ENCODE measurements at regions not wholly inside any gene's neighbourhood (a gene's known extent, or its start where the extent isn't known, plus 50 kb on each side); places are given as distances from the start of the nearest gene placed in this dataset.

DNA sequence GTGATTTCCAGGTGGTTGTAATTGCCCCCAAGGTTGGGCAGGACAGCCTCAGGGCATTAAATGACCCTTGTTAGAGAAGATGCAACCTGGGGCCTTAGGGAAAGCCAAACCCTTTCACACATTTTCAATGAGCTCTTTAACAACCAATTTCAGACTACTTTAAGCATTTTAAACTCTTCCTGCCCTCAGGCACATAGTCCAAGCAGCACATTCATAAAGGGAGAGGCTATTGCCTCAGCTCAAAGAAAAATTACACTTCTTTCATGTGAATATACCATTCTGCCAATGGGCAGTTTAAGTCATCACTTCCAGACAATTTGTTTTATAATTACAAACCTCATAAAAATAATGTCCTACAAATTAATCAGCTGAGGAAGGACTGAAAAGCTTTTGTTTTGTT, 544.5 kb downstream of the NPIPA7 start:
- no peaks in the 10 kb centered on the region for H3K9me3 ChIP-seq
- no peak for DNase-seq (ENCODE audit: low spot score in 2 of 2)
- intact Hi-C loops (cut with DNase I): no loop called here

DNA sequence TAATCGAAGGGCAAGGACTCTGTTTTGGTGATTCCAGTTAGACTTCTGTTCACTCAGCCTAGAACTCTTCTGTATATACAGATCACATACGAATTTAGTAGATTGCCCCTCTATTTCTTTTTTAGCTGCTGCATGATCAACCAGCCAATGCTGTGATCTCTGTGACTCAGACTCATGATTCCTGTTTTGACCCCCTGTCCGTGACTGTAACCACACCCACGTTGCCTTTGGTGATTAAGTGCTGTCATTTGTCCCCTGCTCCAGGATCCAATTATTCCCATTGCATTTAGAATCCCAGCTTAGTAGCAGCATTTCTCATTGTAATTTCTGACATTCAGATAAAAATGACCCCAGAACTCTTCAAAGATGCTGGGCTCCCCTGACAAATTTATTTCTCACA, 545.7 kb downstream of the NPIPA7 start:
- TF ChIP-seq, protein P1, sequence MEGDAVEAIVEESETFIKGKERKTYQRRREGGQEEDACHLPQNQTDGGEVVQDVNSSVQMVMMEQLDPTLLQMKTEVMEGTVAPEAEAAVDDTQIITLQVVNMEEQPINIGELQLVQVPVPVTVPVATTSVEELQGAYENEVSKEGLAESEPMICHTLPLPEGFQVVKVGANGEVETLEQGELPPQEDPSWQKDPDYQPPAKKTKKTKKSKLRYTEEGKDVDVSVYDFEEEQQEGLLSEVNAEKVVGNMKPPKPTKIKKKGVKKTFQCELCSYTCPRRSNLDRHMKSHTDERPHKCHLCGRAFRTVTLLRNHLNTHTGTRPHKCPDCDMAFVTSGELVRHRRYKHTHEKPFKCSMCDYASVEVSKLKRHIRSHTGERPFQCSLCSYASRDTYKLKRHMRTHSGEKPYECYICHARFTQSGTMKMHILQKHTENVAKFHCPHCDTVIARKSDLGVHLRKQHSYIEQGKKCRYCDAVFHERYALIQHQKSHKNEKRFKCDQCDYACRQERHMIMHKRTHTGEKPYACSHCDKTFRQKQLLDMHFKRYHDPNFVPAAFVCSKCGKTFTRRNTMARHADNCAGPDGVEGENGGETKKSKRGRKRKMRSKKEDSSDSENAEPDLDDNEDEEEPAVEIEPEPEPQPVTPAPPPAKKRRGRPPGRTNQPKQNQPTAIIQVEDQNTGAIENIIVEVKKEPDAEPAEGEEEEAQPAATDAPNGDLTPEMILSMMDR (IDR thresholded peaks at IDR 0.05): no peak
- no peak overlapping the region for H3K27ac ChIP-seq

More for the DNA sequence above, 544.5 kb downstream of the NPIPA7 start:
- no peak overlapping the region for H3K27ac ChIP-seq
- H3K27me3 ChIP-seq: no peaks in the 10 kb centered on the region
- TF ChIP-seq, protein P1 (IDR thresholded peaks at IDR 0.05): no peak
- H3K36me3 ChIP-seq: no peaks in the 10 kb centered on the region
- no peak overlapping the region for H3K4me3 ChIP-seq
- no peaks in the 10 kb centered on the region for H3K4me1 ChIP-seq

DNA sequence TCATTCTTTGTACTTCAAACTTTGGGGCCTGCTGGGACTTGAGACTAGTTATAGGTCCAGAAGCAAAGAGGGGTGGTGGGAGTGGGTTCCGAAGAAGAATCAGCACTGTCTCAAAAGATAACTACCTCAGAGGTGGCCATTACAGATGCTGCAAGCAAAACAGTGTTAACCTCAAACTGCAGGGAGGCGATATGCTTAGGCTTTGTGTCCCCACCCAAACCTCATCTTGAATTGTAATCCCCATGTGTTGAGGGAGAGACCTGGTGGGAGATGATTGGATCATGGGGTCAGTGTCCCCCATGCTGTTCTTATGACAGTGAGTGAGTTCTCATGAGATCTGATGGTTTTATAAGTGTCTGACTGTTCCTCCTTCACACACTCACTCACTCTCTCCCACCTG, 545.3 kb downstream of the XYLT1 start:
- TF ChIP-seq, protein P1 (IDR thresholded peaks at IDR 0.05): no peak
- no peaks in the 10 kb centered on the region for H3K36me3 ChIP-seq
- no peaks in the 10 kb centered on the region for H3K9me3 ChIP-seq
- H3K4me3 ChIP-seq: no peak overlapping the region
- H3K27ac ChIP-seq: no peak overlapping the region
- DNase-seq (ENCODE audit: low spot score in 2 of 2): no peak
- no peaks in the 10 kb centered on the region for H3K4me1 ChIP-seq
- intact Hi-C loops (cut with DNase I): no loop called here
- no peaks in the 10 kb centered on the region for H3K27me3 ChIP-seq

More for the DNA sequence above, 545.7 kb downstream of the NPIPA7 start:
- no peak for DNase-seq (ENCODE audit: low spot score in 2 of 2)
- Histone ChIP-seq H3K4me1 (no peaks in the 10 kb centered on the region), H3K9me3 (no peaks in the 10 kb centered on the region), H3K27me3 (no peaks in the 10 kb centered on the region), H3K4me3 (no peak overlapping the region), H3K36me3 (no peaks in the 10 kb centered on the region)
- intact Hi-C loops (cut with DNase I): no loop called here

DNA sequence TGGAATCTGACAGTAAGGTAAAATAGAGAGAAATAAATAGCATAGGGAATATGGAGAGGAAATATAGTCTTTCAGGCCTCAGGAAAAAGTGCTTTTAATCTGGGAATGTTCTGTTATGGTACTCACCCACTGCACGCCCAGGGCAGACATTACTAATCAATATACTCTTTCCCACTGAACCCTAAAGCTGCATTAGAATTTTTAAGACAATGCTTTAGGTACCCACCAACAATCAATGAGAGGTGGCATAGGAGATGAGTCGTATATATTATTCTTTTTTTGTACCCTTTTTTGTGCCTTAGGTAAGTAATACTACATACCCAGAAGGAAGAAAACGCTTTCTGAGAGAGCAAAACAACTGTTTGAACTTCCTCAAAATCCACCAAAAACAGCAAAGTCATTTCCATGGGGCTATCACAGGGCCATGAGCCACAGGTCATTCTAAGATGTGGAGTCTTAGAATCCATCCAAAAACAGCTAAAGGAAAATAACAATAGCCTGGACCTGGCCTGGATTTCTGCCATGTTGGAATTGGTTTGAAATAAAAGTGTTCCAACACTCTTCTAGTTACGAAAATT, 542.1 kb downstream of the XYLT1 start:
- Histone ChIP-seq H3K9me3 (no peaks in the 10 kb centered on the region), H3K27ac (no peak overlapping the region), H3K4me1 (no peaks in the 10 kb centered on the region), H3K36me3 (no peaks in the 10 kb centered on the region), H3K27me3 (no peaks in the 10 kb centered on the region), H3K4me3 (no peak overlapping the region)
- TF ChIP-seq, protein P1 (IDR thresholded peaks at IDR 0.05): no peak
- intact Hi-C loops (cut with DNase I): no loop called here
- no peak for DNase-seq (ENCODE audit: low spot score in 2 of 2)

DNA sequence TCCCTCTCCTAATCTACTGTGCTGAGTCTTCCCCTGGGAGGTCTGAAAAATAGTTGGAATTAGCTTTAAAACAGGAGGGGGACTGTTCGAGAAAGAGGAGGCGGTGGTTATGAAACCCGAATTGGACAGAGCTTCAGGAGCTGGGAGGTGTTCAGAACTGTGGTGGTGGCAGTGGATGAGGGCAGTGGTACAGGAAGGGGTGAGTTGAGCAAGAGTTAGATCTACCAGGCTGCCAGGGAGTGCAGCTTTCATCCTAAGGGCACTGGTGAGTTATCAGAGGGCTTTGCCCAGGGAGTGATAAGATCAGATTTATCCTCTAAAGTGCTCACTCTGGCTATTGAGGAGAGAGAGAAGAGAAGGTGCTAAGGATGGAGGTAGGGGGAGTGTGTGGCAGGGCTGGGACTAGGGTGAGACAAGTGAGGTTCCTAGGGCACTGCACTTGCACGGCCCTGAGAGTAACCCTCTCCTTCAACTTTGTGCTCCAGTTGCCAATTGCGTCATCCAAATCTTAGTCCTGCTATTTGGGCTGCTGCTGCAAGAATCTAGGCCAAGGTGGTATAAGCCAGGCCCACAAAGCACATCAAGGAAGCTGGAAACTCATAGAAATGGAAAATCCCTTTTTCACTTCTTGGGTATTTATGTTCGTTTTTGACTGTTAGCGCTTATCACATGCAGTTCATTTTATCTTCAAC, 540.3 kb downstream of the XYLT1 start:
- intact Hi-C loops (cut with DNase I): no loop called here
- Histone ChIP-seq H3K36me3 (no peaks in the 10 kb centered on the region), H3K27ac (no peak overlapping the region), H3K27me3 (no peaks in the 10 kb centered on the region), H3K9me3 (no peaks in the 10 kb centered on the region), H3K4me3 (no peak overlapping the region), H3K4me1 (no peaks in the 10 kb centered on the region)
- TF ChIP-seq, protein P1 (IDR thresholded peaks at IDR 0.05): no peak
- DNase-seq (ENCODE audit: low spot score in 2 of 2): no peak

All from ascending aorta (tissue), 2 donors.